Inferior parietal cortex (tissue), 1 donor: ENCODE measurements at regions not wholly inside any gene's neighbourhood (a gene's known extent, or its start where the extent isn't known, plus 50 kb on each side); places are given as distances from the start of the nearest gene placed in this dataset.

ENCODE experiments used
- DNase-seq: peaks from one replicate; pipeline ENCODE4 v3.0.0-alpha.2; 2016; ENCODE audit errors: extremely low spot score

DNA sequence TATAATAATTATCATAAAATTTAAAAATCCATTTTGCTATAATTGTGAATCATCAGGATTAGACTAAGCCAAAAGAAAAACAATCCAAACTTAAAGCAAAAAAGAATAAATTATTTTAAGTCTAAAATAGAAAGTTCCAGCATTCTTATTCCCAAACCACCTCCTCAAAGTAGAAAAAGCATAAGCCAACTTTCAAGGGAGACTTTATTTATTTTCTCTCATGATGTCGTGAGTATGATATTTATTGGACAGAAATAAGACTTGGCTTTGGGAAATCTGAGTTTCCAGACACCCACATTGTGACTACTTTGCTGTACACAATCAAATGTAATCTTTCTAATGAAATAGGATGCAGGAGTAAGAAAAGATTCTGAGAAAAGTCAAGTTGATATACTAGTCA lies 372.1 kb downstream of the MTRR start:
- no peak for DNase-seq

DNA sequence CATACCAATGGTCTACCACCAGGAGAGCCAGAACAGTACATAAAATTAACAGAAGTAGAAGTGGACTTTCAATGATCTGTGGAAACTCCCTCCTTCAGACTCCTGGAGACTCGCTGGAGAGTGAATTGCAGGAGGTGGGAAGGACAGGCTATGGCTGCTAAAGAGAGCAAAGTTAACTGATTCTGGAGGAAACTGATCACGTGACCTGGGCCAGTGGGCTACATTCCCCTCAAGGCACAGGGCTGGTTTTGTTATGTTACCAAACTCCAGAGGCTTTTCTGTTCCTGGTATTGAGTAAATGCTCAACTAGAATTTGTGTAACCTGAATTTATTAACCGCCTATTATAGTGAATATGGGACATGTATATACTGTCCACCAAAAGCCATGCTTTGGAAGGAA lies 372.6 kb downstream of the MTRR start:
- DNase-seq = no peak

DNA sequence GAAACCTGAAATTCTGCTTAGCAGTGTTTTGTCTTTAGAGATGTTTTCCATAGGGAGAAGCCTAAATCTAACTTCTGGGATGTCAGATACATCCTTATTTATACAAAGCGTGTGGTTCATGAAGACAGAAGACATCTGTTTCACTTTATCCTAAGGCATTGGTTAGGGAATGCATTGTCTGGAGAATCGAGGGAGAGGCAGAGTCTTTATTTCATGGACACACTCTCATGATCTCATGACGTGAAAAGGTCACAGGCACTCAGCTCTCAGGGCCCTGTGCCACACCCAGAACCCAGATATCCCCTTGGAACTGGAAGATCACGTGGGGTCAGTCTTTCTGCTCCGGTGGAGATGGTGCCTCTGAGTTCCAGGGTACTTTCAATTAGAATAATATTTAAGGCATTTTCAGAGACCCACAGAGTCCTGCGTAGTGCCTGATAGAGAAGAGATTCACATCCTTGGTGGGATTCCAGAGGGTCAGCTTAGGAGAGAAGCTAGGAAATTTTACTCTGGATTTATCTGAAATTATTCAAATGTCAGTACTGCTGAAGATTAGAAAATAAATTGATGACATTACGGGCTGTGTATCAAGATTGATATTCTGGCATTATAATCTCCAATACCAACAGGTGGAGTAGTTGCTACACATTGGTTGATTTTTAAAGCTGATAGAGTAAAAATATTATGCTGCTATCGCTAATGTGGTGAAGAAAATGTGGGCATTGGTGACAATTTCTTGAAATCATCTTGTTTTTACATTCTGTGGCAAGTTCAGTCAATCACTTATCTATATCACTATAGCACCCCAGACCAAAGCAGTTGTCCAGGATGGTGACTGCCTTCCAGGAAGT lies 378.3 kb downstream of the MTRR start:
- no peak for DNase-seq

DNA sequence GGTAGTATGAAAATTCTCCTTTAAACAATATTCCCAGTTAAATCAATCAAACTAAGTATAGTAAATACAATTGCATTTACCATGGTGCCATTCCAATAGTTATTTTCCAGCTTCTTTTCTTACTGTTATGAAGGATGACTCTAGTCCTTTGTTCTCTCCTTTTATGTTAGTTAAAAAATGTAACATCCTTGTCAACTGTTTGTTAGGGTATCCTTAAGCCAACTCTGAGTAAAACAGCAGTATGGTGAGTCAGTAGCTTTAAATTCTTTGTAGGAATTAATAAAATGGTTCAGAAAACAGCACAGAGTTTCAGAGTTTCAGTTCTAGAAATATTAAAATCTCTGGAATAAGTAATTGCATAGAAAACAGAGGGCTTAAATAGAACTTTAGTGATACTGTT lies 384.4 kb downstream of the MTRR start:
- DNase-seq = no peak

DNA sequence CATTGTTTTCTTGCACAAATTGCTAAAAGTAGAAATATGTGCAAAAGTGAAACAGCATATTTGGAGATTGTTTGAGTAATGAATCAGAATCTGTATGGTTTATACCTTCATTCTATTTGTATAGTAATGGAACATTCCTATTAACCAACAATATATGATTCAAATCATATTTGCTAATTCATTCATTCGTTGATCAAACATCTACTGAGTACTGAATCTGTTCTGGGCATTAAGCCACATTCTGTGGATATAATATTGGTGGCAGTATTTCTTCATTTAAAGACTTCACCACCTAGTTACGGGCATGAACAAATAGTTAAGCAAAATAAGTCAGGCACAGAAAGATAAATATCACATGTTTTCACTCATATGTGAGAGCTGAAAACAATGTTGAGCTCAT lies 385.7 kb downstream of the MTRR start:
- no peak for DNase-seq

DNA sequence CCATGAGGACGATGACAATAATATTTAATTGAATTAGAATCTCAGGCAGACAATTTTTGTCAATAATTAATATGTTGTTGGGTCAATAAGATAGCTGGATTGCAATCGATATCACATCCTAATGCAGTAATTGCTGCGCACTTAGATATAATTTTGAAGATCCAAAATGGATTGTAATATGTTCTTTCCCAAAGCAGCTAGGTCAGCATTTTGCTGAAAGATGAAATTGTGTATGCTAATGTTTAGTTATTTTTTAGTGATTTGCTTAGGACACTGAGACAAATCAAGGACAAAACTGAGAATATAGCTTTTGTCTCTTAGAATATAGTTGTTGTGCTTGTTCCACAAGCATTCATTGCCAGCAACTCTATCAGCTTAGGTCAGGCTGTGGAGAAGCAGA lies 389.9 kb downstream of the MTRR start:
- DNase-seq = no peak

DNA sequence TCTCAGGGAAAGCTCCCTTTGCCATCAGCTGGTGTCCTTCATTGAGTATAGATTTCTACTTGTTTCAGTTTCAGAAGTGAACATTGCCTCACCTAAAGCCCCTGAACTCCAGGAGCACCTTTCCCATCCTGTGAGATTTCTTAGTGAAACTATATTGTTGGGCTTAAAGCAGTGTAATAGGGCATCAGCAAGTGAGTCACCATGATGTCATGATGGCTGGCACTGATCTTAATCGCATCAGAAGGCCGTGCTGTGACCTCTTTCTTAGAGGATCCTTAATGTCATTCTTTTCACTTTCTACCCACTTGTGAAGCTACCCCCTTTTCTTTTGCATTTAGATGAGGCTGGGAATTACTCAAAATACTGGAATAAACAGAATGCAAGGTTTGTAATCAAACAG lies 401.3 kb downstream of the MTRR start:
- no peak for DNase-seq

DNA sequence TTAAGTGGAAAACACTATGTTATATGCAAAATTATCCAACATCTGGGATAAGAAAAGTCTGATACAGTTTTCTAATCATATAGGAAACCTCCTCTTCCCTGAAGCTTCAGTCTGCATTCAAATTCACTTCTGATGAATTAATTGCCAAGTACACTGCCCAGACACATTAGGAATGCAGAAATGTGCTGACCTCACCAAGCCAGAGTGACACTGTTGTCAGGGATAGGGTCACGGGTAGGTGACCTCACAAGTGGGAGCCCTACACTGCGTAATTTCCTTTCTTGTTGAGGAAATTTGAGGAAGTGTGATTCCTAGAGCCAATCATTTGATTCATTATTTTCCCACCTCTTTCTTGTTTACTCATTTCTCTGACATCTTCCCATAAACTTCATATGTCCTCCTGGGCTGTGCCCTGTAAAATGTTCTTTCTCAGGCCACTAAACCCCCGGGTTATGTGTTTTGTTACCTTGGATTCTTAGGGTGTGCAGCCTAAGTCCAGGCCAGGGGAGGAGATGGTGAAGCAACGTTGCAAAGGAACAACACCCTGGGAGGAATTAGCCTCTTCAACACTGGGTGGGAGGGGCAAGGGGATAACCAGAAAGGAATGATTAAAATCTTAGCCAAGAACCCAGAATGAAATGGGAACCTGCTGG lies 411.9 kb downstream of the MTRR start:
- no peak for DNase-seq

DNA sequence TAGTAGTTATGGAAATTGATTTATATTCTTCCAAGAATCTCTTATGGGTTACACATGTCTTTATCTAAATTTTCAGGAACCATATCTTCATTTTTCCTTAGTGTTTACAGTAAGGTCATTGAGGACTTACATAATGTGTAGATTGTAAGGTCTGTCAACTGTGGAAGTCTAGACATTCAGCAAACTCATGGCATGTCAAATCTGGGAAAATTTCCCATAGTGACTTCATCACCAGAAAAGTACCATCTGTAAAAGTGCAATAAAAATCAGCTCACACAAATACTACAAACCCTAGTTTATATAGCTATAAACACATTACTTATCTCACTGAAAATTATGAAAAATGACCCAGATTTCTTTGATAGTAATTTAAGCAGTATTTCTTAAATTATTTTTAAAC lies 419.4 kb downstream of the MTRR start:
- no peak for DNase-seq

DNA sequence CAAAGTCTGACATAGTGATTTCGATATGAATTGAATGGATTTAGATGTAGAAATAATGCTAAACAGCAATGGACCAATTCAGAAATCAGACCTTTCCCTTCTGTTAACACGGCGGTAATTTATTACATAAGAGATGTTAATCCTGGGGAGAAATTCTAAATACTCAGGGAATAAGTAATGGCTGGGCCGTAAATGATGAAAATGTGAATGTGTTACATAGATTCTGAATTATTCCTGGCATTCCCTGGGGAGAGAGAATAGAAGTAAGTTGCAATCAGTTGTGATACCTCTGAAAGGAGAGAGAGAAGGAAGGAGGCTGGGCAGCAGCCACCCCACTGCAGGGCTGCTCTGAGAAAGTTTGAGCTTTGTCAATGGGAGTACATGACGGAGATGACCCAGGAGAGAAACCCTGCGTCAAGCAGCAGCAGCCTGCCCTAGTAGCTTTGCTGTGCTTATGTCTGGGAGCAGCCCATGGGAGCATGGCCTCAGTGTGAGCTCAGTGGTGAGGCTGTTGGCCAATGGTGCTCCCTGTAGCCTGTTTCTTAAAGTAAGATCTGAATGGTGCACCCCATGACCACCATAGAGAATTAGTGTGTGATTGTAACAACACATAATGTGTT lies 420.1 kb downstream of the MTRR start:
- DNase-seq = no peak

DNA sequence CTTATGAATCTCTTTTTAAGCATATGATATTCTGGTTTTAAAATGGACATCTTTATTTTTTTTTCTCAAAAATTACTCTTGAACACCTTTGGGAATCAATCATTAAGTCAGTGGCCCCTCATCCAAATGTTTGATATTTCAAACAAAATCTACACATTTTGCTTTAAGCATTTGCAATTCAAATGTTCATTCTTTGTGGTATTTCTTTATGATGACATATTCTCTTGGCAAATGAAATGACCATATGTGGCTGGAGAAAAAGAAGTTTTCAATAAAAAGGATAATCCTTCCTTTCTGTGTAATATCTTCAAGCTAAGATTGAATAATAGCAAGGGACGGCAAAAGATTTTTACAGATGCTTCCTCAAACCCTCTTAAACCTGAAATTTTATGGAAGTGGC lies 420.8 kb downstream of the MTRR start:
- no peak for DNase-seq

DNA sequence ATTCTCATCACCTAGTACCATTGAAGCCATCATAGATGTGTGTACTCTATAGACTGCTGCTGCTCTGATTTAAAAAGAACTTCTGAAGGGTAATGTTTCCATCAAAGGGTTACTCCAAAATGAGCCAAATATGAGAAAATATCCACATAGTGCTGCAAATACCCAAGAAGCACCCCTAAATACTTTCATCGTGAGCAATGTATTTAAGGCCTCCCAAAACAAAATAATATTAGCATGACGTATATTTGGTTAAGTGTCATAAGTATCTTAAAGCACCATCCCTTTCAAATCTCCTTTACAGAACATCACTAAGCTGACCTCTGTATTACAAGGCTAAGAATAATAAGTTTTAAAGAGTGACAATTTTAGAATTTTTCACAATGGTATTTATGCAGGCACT lies 421.8 kb downstream of the MTRR start:
- no peak for DNase-seq

DNA sequence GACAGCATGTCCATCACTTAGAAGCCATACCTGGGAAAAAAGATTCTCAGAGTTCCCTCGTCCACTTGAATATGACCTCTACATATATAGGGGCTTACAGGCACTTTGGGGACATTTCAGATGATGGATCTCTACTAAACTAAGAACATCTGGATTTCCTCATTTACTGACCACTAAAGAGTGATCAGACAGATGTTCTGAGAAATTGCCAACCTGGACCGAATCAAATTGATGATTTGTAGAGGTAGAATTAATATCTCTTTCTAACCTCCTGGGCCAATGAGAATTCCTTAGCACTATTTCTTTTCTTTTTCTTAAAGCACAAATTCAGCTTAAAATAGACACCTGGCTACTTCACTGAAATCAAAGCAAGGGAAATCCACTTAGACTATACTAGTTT lies 422.7 kb downstream of the MTRR start:
- DNase-seq = no peak

DNA sequence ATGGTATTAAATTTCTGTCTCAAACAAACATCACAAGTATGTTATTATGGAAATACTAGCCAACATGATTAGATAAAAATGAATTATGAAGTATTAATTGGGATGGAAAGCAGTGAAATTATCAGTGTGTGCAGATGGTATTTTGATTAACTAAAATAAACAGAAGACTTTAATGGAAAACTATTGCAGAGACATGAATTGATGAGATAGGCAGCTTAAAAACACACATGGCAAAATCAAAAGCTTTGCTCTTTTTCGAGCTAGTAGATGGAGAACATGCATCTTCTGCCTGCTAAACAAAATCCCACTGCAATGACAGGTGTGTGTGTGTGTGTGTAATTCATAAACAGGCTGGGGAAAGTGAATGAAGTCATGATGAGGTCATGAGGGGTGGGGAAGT lies 426.2 kb downstream of the MTRR start:
- no peak for DNase-seq

DNA sequence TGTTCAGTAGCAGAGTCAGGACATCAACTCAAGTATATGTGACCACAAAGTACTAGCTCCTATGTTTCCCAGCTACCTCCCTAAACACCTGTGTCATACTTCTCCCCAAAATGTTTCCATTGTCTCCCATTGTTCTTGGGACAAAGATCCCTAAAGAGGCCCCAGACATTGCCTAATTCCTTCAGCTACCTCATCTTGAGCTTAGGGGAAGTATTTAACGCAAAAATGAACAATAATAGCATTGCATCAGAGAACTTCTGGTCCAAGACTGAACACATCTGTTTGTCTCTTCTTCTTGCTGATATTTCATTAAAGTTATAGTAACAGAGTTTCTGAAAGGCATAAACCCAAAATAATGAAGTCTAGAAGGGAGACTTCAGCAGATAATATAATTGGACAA lies 430.8 kb downstream of the MTRR start:
- DNase-seq = no peak

DNA sequence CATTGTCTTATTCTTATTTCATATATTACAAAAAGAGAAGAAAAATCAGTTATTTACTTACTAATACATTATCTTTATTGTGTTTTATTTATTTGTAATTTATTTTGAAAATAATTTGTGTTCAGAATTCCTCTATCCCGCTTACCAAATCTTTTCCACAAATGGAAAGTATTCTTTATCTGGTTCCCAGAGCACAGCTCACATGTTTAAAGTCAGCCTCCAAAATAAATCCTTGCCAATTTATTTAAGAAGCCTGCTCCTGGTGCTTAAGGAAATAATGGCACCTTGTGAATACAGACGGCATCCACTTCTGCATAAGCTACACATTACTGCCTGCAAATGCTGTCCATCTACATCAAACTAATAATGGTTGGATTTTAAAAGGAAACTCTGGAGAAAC lies 435.4 kb downstream of the MTRR start:
- no peak for DNase-seq

DNA sequence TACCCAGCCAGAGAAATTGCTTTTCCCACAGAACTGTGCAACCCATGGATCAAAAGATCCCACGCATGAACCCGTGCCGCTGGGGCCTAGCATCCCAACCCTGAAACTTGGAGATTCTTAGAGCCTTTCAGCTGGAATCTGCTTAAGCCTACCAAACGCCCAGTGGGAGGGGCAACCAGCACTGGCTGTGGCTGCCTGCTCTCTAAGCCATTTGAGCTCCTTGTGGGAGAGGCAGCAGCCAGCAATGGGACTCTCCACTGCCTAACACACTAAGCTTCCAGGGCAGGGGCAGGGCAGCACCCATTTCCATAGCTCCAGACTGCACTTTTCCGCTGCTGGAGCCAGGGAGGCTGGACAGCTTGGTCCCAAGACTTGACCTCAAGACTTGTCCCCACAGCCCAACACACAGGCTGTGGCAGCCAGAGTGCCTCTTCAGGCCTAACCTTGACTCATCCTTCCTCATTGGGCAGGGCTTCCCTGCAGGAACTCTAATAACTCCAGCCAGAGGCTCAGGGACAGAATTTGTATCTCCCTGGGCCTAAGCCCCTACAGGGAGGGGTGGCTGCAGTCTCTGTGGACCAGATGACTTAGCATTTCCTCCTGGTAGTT lies 437.4 kb downstream of the MTRR start:
- no peak for DNase-seq

DNA sequence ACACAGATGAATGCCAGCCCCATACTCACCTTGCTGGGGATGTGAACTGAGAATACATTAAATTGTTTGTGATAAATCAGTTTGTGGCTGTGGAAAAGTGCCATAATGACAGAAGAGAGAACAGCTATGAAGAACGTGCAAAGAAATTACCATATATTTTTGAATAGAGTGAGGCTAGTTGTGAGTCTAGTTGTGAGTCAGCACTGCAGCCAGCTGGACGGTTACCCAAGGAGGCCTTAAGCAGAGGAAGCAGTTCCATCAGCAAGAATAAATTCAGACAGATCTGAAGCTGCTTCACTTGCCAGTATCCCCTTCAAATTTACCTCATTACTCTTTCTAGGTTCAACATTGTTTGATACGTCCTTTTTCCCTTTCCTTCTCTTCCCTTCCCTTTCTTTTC lies 446.0 kb downstream of the MTRR start:
- DNase-seq = no peak

DNA sequence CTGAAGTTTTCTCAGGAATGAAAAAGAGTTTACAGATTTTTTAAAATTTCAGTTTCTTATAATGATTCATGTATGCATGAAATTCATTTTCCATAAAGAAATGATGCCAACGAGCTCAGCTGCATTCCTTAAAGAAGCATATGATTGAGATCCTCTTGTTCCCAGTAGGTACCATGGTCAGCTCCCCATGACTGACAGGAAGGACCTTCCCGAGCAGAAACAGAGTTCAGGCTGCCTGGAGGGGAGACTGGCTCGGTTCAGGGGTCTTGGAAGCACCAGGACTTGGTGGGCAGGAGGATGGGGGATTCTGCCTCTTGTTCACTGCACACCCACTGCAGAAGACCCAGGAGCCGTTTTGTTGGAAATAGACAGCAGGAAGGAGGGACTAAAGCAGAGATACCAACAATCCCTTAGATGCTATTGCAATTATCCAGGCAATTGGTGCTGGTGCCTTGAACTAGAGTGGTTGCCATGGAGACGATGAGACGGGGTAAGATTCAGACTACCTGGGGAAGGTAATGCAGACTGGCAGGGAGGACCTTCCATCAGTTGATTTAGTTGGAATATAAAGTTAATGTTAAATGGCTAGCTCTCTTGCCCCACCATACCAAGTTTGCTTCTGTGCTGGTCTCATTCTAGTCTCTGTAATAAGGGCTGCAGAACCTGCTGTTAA lies 447.8 kb downstream of the MTRR start:
- no peak for DNase-seq

DNA sequence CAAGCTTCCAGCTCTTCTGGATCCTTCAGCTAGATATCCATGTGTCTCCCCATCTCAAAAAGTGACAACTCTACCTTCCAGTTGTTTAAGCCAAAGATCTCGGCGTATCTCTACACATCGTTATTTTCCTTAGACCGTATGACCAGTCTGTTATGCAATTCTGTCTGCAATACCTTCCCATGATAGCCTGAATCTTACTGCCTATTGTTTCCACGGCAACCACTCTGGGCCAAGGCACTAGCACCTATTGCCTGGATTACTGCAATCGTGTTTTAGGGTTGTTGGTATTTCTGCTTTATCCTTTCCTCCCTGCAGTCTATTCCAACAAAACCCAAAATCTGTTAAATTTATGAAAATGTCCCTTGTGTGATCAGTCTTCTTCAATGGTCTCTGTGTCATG lies 448.4 kb downstream of the MTRR start:
- no peak for DNase-seq

DNA sequence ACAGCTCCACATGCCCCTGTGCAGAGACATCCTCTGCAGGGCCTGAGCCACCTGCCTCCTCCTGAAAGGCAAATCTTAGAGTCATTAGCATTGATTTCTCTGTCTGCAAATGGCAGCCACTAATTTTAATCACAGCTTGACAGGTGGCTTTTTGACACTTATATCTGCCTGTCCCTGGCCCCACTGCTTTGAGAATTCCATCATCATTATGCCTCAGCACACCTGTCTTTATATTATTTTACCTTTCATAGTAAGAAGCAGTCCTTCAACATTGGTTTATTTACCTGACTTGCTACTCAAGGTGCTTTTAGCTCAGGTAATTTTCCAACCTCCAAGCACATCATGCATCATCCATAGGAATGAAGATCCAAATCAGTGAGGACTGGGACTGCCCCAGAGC lies 451.3 kb downstream of the MTRR start:
- DNase-seq = no peak

DNA sequence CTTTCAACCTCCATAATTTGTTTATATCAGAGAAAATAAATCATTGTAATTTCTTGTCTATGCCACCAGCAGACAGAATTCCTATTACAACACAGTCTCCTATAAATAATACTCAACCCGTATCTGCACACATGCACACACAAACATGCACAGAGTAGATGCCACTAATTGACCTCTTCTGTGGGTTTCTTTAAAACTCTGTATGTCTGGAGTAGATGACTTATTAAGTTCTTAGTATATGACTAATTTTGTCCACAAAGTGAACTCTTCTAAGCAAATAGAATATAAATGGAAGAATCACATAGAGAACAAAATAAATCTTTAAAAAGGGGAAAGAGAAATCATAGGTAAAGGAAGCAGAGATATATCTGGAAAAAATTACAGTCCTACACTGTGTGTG lies 452.3 kb downstream of the MTRR start:
- no peak for DNase-seq
